HCT116 (cell line): ENCODE measurements at regions not wholly inside any gene's neighbourhood (a gene's known extent, or its start where the extent isn't known, plus 50 kb on each side); places are given as distances from the start of the nearest gene placed in this dataset.

Experiments used
- ATAC-seq: fragments of 200-7000 bp; cut with Tn5 transposase; 2 replicates; pipeline ENCODE4 v1.9.1; 2020; ENCODE audit warnings: mild to moderate bottlenecking, moderate library complexity
- BruUV-seq: library from RNA; stranded (reverse); fragments of 400-500 nt; replicated peaks from 2 replicates; lab custom pipeline; 2021; lab: Mats Ljungman, UMichigan
- CTCF ChIA-PET: fragments of 300-600 bp; sonication (Branson Sonifier 250); formaldehyde crosslinking; loops from one replicate; lab custom pipeline; 2021; ENCODE audit warnings: antibody characterized with exemption; lab: Charles Lee
- POLR2A ChIA-PET: fragments of 300-600, 350-600 bp; sonication (Branson Sonifier 250); formaldehyde crosslinking; loops from one replicate; lab custom pipeline; 2021; ENCODE audit warnings: antibody characterized with exemption; lab: Charles Lee
- RAD21 ChIA-PET, 2 experiments: fragments of 300-600 bp; sonication (Branson Sonifier 250); formaldehyde crosslinking; loops; one replicate each; lab custom pipeline; 2023; ENCODE audit warnings: low total read pairs in 2 of 2; ENCODE audit not compliant: uncharacterized antibody in 2 of 2, unreplicated experiment in 2 of 2, low non-redundant PET in 1 of 2; lab: Charles Lee
- DNase-seq: peaks from one replicate; pipeline ENCODE4 v3.0.0-alpha.2; 2010; ENCODE audit warnings: low read depth, low spot score
- H2AFZ ChIP-seq: fragments of 200-600 bp; shearing (Covaris generic), sonication (generic); 2 replicates; pipeline ENCODE4 v1.6.1; 2017; ENCODE audit warnings: low read depth, mixed run types, mixed read lengths, antibody characterized with exemption, low read length; ENCODE audit not compliant: poor library complexity, severe bottlenecking
- H3K27ac ChIP-seq: 2 replicates; pipeline ENCODE4 v1.5.1; 2012; ENCODE audit warnings: low read depth, low read length
- H3K27me3 ChIP-seq: fragments of 200-600 bp; sonication (generic); 2 replicates; pipeline ENCODE4 v1.6.1; 2016; ENCODE audit warnings: mixed run types, low read length, mixed read lengths; ENCODE audit not compliant: insufficient read depth
- H3K36me3 ChIP-seq, 2 experiments: fragments of 200-500 bp in 1 of 2; fragments of 200-600 bp in 1 of 2; sonication (Bioruptor generic) in 1 of 2; sonication (generic) in 1 of 2; 2 replicates each; pipeline versions ENCODE4 v1.5.1 to v1.6.1; 2014 to 2016; ENCODE audit warnings: low read length in 2 of 2, inconsistent platforms in 1 of 2, mixed read lengths in 1 of 2, mixed run types in 1 of 2; ENCODE audit not compliant: insufficient read depth in 2 of 2, control insufficient read depth in 1 of 2
- H3K4me1 ChIP-seq, 2 experiments: fragments of 200-600 bp in 1 of 2; sonication (generic) in 1 of 2; 2 replicates each; pipeline versions ENCODE4 v1.5.1 to v1.6.1; 2012 to 2017; ENCODE audit warnings: low read length in 2 of 2, inconsistent platforms in 1 of 2, mild to moderate bottlenecking in 1 of 2, mixed read lengths in 1 of 2, mixed run types in 1 of 2, moderate library complexity in 1 of 2; ENCODE audit not compliant: insufficient read depth in 2 of 2, control insufficient read depth in 1 of 2
- H3K4me2 ChIP-seq: fragments of 200-600 bp; sonication (generic); 2 replicates; pipeline ENCODE4 v1.6.1; 2017; ENCODE audit warnings: mixed run types, low read length, mixed read lengths
- H3K4me3 ChIP-seq, 2 experiments: fragments of 200-600 bp in 1 of 2; sonication (generic) in 1 of 2; replicated peaks in 1 of 2; 2 replicates each; pipeline ENCODE4 v1.5.1; 2011 to 2016; ENCODE audit warnings: low read length in 2 of 2, control low read depth in 1 of 2, low read depth in 1 of 2, mild to moderate bottlenecking in 1 of 2, mixed read lengths in 1 of 2, mixed run types in 1 of 2
- H3K79me2 ChIP-seq: fragments of 200-600 bp; sonication (generic); 2 replicates; pipeline ENCODE4 v1.6.1; 2017; ENCODE audit warnings: mild to moderate bottlenecking, mixed run types, low read length, moderate library complexity, mixed read lengths; ENCODE audit not compliant: insufficient read depth
- H3K9ac ChIP-seq: fragments of 200-600 bp; sonication (generic); 2 replicates; pipeline ENCODE4 v1.6.1; 2016; ENCODE audit warnings: low read length, mixed read lengths
- H3K9me2 ChIP-seq: fragments of 200-600 bp; sonication (generic), shearing (Covaris generic); 2 replicates; pipeline ENCODE4 v1.6.1; 2017; ENCODE audit warnings: mixed run types, mild to moderate bottlenecking, moderate library complexity; ENCODE audit not compliant: insufficient read depth
- H3K9me3 ChIP-seq, 2 experiments: fragments of 200-500 bp in 1 of 2; fragments of 200-600 bp in 1 of 2; sonication (Bioruptor generic) in 1 of 2; sonication (generic) in 1 of 2; 2 replicates each; pipeline ENCODE4 v1.6.1; 2014 to 2017; ENCODE audit warnings: low read length in 2 of 2, mixed read lengths in 2 of 2, inconsistent platforms in 1 of 2, low read depth in 1 of 2, mild to moderate bottlenecking in 1 of 2, mixed run types in 1 of 2, moderate library complexity in 1 of 2; ENCODE audit not compliant: control insufficient read depth in 1 of 2, insufficient read depth in 1 of 2
- H4K20me1 ChIP-seq: fragments of 200-600 bp; sonication (generic), shearing (Covaris generic); 2 replicates; pipeline ENCODE4 v1.6.1; 2017; ENCODE audit warnings: mixed run types, mild to moderate bottlenecking, moderate library complexity; ENCODE audit not compliant: insufficient read depth
- CBX3 ChIP-seq: IDR thresholded peaks from 2 replicates; pipeline ENCODE4 v1.6.1; 2012; ENCODE audit warnings: low read depth
- CEBPB ChIP-seq: IDR thresholded peaks from 2 replicates; pipeline ENCODE4 v1.6.1; 2012; ENCODE audit warnings: low read depth
- EGR1 ChIP-seq: IDR thresholded peaks from 2 replicates; pipeline ENCODE4 v1.6.1; 2012; ENCODE audit warnings: low read depth
- ELF1 ChIP-seq: IDR thresholded peaks from 2 replicates; pipeline ENCODE4 v1.6.1; 2012; ENCODE audit warnings: low read depth, borderline replicate concordance
- EZH2 ChIP-seq: fragments of 200-600 bp; sonication (generic); IDR thresholded peaks from 2 replicates; pipeline ENCODE4 v1.6.1; 2017; ENCODE audit warnings: antibody characterized with exemption, mixed run types
- EZH2phosphoT487 ChIP-seq: fragments of 200-600 bp; IDR thresholded peaks from 2 replicates; pipeline ENCODE4 v1.6.1; 2018; ENCODE audit warnings: antibody characterized with exemption, borderline replicate concordance
- FOSL1 ChIP-seq: IDR thresholded peaks from 2 replicates; pipeline ENCODE4 v1.6.1; 2012; ENCODE audit warnings: low read depth
- JUND ChIP-seq: IDR thresholded peaks from 2 replicates; pipeline ENCODE4 v1.6.1; 2012
- POLR2A ChIP-seq: IDR thresholded peaks from 2 replicates; pipeline ENCODE4 v1.7.0; 2011; ENCODE audit warnings: borderline replicate concordance; ENCODE audit not compliant: insufficient read depth, insufficient read length; ENCODE audit errors: extremely low read depth
- POLR2AphosphoS5 ChIP-seq: IDR thresholded peaks from 2 replicates; pipeline ENCODE4 v1.6.1; 2011; ENCODE audit warnings: mild to moderate bottlenecking, low read depth, low read length, moderate library complexity
- RAD21 ChIP-seq: IDR thresholded peaks from 2 replicates; pipeline ENCODE4 v1.6.1; 2012; ENCODE audit warnings: low read depth, mild to moderate bottlenecking
- SIN3A ChIP-seq: IDR thresholded peaks from 2 replicates; pipeline ENCODE4 v1.6.1; 2012; ENCODE audit warnings: low read depth
- SRF ChIP-seq: IDR thresholded peaks from 2 replicates; pipeline ENCODE4 v1.6.1; 2012; ENCODE audit warnings: low read depth
- TCF7L2 ChIP-seq: IDR thresholded peaks from 2 replicates; pipeline ENCODE4 v1.7.0; 2011; ENCODE audit warnings: borderline replicate concordance, inconsistent platforms; ENCODE audit not compliant: insufficient read depth, insufficient read length; ENCODE audit errors: extremely low read depth
- ZFX ChIP-seq: fragments of 450-650 bp; IDR thresholded peaks from 2 replicates; pipeline ENCODE4 v1.6.1; 2017
- ZNF274 ChIP-seq: fragments of 200-500 bp; sonication (Bioruptor generic); IDR thresholded peaks from 2 replicates; pipeline ENCODE4 v1.6.1; 2014; ENCODE audit warnings: mild to moderate bottlenecking, low read depth, low read length, inconsistent platforms
- intact Hi-C: fragments of 100-400 bp; cut with micrococcal nuclease; formaldehyde crosslinking; loops from 2 replicates; pipeline ENCODE4 v1.10.0; 2022
- TF ChIP-seq, protein P1 (sequence below): IDR thresholded peaks from 2 replicates; pipeline ENCODE4 v1.6.1; 2012
- TF ChIP-seq, protein P2 (sequence below), 3 experiments: fragments of 200-600 bp in 1 of 3; sonication (generic) in 1 of 3; IDR thresholded peaks in 2 of 3; conservative IDR thresholded peaks in 1 of 3; 2 replicates each; pipeline ENCODE4 v1.5.1; 2012 to 2017; ENCODE audit warnings: low read depth in 2 of 3, low read length in 2 of 3, antibody characterized with exemption in 1 of 3, borderline replicate concordance in 1 of 3, control low read depth in 1 of 3, mild to moderate bottlenecking in 1 of 3, mixed read lengths in 1 of 3, mixed run types in 1 of 3, moderate library complexity in 1 of 3; ENCODE audit not compliant: insufficient read depth in 1 of 3
- TF ChIP-seq, protein P3 (sequence below): IDR thresholded peaks from 2 replicates; pipeline ENCODE4 v1.6.1; 2011; ENCODE audit warnings: mild to moderate bottlenecking, low read length, moderate library complexity; ENCODE audit not compliant: insufficient replicate concordance; ENCODE audit errors: extremely low read depth
- TF ChIP-seq, protein P4 (sequence below): IDR thresholded peaks from 2 replicates; pipeline ENCODE4 v1.6.1; 2012

DNA sequence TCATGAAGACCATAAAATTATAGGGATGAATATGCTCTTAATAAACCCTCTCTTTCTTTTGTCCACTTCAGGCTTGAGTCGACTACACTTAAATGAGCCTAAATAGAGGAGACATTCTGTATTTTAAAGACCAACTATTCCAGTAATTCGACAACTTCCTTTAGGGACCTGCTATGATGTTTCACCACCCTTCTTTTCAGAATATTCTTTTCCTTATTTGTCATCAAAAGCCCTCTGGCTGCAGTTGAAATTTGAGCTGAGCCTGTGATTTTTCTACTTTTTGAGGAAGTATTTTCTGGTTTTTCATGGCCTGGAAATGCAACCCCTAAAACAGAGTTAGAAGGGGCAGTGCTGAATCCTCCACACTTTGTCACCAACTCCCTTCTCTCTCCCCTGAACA, 287.0 kb downstream of the EPHA4 start (continued):
- TF ChIP-seq, protein P1, sequence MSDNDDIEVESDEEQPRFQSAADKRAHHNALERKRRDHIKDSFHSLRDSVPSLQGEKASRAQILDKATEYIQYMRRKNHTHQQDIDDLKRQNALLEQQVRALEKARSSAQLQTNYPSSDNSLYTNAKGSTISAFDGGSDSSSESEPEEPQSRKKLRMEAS = no peak

DNA sequence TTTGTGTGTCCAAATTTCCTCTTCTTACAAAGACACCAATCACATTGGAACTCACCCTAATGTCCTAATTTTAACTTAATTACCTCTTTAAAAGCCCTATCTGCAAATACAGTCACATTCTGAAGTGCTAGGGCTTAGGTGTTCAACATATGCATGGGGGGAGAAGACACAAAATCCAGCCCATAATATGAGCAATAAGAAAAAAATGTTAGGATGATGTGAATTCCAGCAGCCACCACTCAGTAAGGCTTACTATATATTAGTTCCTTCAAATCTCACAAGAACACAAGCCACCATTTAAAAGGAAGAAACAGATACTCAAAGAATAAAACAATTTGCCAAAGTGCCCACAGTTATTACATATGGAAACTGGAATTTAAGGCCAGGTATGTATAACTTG, 285.7 kb downstream of the EPHA4 start:
- Histone ChIP-seq H3K9me3 (no peaks in the 10 kb centered on the region), H3K27me3 (peaks cover 13% of the 10 kb centered on the region; the same call in 1 of the 2 replicates), H3K27ac (no peak overlapping the region), H2AFZ (no peak overlapping the region), H3K9ac (no peak overlapping the region), H3K9me2 (no peaks in the 10 kb centered on the region), H4K20me1 (no peaks in the 10 kb centered on the region), H3K79me2 (no peaks in the 10 kb centered on the region), H3K4me2 (no peak overlapping the region), H3K36me3 (no peaks in the 10 kb centered on the region), H3K4me1 (no peaks in the 10 kb centered on the region), H3K4me3 (no peak overlapping the region)
- no peak for ATAC-seq
- RAD21 ChIA-PET = no interaction called here
- BruUV-seq = no TSS peak
- CTCF ChIA-PET = no interaction called here
- DNase-seq = no peak
- intact Hi-C loops = no loop called here
- POLR2A ChIA-PET = no interaction called here
- no peak for TF ChIP-seq JUND
- TF ChIP-seq SRF = no peak
- TF ChIP-seq, protein P2, sequence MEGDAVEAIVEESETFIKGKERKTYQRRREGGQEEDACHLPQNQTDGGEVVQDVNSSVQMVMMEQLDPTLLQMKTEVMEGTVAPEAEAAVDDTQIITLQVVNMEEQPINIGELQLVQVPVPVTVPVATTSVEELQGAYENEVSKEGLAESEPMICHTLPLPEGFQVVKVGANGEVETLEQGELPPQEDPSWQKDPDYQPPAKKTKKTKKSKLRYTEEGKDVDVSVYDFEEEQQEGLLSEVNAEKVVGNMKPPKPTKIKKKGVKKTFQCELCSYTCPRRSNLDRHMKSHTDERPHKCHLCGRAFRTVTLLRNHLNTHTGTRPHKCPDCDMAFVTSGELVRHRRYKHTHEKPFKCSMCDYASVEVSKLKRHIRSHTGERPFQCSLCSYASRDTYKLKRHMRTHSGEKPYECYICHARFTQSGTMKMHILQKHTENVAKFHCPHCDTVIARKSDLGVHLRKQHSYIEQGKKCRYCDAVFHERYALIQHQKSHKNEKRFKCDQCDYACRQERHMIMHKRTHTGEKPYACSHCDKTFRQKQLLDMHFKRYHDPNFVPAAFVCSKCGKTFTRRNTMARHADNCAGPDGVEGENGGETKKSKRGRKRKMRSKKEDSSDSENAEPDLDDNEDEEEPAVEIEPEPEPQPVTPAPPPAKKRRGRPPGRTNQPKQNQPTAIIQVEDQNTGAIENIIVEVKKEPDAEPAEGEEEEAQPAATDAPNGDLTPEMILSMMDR (IDR thresholded peaks at IDR 0.05 in 2 of 3, conservative IDR thresholded peaks at IDR 0.05 in 1 of 3; ENCODE audit: borderline replicate concordance in 1 of 3, insufficient read depth in 1 of 3, low read depth in 2 of 3, low read length in 2 of 3) = no peak
- no peak for TF ChIP-seq ZFX
- TF ChIP-seq POLR2AphosphoS5 = no peak
- TF ChIP-seq EZH2 = no peak
- TF ChIP-seq EGR1 = no peak
- TF ChIP-seq CBX3 = no peak
- TF ChIP-seq CEBPB = no peak
- TF ChIP-seq ZNF274 = no peak
- TF ChIP-seq RAD21 = no peak
- TF ChIP-seq EZH2phosphoT487 = no peak
- TF ChIP-seq TCF7L2 = no peak
- TF ChIP-seq POLR2A = no peak
- TF ChIP-seq, protein P3, sequence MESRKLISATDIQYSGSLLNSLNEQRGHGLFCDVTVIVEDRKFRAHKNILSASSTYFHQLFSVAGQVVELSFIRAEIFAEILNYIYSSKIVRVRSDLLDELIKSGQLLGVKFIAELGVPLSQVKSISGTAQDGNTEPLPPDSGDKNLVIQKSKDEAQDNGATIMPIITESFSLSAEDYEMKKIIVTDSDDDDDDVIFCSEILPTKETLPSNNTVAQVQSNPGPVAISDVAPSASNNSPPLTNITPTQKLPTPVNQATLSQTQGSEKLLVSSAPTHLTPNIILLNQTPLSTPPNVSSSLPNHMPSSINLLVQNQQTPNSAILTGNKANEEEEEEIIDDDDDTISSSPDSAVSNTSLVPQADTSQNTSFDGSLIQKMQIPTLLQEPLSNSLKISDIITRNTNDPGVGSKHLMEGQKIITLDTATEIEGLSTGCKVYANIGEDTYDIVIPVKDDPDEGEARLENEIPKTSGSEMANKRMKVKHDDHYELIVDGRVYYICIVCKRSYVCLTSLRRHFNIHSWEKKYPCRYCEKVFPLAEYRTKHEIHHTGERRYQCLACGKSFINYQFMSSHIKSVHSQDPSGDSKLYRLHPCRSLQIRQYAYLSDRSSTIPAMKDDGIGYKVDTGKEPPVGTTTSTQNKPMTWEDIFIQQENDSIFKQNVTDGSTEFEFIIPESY = no peak
- no peak for TF ChIP-seq ELF1
- TF ChIP-seq SIN3A = no peak
- no peak for TF ChIP-seq FOSL1
- TF ChIP-seq, protein P4, sequence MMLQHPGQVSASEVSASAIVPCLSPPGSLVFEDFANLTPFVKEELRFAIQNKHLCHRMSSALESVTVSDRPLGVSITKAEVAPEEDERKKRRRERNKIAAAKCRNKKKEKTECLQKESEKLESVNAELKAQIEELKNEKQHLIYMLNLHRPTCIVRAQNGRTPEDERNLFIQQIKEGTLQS = no peak
- TF ChIP-seq, protein P1 = no peak
